T-helper 2 cell (primary cell): ENCODE measurements at regions not wholly inside any gene's neighbourhood (a gene's known extent, or its start where the extent isn't known, plus 50 kb on each side); places are given as distances from the start of the nearest gene placed in this dataset.
"Not testable (repeated sequence)": the region's sequence is repeated elsewhere in the genome, so short reads cannot be mapped to it uniquely, and the experiment has no call there.

Experiments used
- DNase-seq, 5 experiments: peaks; one replicate each; pipeline versions ENCODE4 v3.0.0 to v3.0.0-alpha.2; 2012 to 2022

- no peak for DNase-seq
Measured at GRCh38 chr1:222233444-222234158, 314.3 kb downstream of the HHIPL2 start.

DNA sequence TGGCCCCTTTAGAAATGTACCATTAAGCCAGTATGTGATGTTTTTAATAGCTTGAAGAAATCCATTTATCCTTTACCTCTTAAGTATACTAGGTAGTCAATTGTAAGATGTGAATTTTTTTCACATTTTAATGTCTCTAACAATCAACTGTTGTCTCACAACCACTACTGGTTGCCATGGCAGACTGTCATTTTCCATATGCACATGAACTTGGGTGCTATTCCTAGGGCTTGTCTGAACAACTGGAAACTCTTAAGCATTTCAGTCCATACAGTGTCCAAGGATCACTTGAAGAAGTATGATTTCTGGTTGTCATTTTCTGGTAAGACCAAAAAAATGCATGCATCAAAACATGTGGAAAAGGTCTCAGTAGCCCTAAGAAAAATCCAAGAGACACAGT, 315.1 kb downstream of the HHIPL2 start:
- no peak for DNase-seq

DNA sequence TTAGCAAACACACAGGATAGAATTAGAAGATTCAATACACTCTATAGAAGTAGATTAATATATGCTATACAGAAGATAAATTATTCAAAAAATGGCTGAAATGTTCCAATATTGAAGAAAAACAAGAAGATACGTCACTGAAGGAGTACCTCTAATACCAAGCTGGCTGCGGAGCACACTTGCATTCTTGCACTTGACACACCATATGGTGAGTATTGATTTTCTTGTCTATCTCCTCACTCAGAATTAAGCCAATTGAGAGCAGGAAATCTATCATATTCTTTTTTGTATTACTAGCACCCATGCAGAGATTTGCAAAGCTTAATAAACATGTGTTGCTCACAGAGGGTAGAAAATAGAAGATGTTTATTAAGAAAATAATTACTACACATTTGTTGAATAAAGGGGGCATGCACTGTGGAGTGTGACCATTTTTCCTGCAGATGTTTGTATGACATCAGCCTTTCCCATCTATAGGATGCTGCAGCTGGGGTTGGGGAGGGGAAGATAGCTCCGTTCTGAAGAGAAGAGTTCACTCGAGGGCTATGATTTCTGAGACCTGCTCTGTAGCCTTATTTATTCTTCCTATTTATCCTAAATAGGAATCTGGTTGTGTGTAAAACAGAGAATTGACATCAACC, 318.1 kb downstream of the HHIPL2 start:
- no peak for DNase-seq

DNA sequence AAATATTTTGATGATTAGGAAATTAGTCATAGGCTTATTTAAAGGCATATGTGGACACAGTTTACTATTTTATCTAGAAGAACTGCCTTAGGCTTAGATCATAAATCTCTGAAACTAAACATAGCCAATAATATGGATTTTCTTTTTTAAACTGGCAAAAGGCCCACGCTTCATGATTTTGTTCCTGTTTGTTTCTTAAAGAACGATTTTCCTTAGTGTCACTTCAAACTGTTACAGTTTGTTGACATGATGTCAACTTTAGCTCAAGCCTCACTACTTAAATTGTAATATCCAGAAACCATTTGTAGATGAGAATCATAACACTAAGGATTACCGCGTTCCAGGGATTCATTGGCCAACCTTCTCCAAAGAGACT, 322.6 kb downstream of the HHIPL2 start:
- DNase-seq = no peak

DNA sequence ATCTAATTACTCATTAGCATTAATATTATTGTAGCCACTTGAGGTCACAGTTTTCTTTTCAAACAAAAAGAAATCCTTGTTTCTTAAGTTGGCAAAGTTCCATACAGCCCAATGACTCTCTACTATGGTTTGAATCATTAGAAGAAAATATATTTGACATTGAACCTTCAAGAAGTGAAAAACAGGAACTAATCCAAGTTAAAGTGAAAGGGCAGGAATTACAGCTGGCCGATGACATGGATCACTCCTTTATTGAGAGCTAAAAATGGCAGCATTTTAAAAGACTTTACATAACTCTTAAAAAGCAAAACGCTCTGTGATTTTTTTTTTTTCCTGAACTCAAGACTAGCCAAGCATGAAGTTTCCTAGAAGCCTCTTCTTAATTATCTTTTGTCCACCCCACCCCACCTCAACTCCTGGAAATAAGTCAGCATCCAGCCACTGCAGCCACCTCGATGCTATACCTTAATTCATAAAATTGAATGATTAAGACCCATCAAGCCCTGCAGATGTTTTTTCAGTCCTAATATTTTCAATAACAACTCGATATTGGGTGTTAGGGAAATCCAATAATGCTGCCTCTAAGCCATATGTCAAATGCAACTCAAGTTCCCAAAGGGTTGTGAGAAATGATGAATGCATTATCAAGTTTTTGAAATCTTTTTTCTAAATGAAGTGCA, 323.1 kb downstream of the HHIPL2 start:
- DNase-seq = no peak

DNA sequence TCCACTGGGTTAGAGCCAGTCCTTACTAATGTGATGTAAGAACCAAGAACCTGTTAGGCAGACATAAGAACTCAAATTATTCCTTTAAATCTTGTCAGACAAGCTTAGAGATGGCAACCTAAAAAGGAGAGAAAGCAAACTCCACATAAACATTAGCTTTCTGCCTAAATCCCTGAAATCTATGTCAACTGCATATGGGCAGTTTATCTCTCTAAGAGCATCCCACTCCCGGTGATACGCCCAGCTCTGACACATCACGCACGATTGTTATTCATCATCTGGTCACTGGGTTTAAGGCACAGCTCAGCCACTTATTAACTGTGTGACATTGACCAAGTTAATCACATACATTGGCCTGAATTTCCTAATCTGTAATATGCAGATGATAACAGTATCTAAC, 323.7 kb downstream of the HHIPL2 start:
- DNase-seq = no peak

DNA sequence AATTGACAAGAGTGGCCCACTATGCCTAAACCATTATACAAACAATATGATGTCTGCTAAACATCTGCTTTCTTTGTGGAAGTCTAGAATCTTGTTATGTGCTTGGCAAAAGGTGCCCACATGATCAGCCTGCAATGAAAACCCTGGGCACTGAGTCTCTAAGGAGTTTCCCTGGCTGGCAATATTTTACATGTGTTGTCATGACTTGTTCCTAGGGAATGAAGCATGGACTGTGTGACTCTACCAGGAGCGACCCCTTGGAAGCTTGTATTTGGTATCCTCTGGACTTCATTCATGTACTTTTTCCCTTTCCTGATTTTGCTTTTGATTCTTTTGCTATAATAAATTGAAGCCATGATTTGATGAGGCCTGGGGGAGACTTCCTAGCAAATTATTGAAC, 324.9 kb downstream of the HHIPL2 start:
- DNase-seq = no peak

GRCh38 chr1:222216255-222216754, 331.6 kb downstream of the HHIPL2 start:
- DNase-seq = no peak

DNA sequence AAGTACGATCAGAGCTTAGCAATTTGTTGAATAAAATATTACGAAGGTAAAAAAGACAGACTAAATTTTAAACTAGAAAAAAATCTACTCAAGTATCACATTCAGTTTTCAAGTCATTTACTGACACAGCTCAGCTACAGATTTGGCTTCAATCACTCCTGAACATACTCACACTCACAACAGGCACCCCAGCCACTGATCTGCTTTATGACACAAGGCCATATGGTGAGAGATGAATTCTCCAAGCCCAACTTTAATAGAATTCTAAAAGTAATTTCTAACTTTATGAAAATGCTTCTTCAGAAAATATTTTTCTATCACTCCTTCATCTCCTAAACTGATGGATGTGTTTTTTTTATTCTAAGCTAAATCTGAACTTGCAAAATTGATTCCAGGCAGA, 337.1 kb downstream of the HHIPL2 start:
- no peak for DNase-seq

GRCh38 chr1:222204475-222204874, 343.4 kb downstream of the HHIPL2 start:
- no peak for DNase-seq

DNA sequence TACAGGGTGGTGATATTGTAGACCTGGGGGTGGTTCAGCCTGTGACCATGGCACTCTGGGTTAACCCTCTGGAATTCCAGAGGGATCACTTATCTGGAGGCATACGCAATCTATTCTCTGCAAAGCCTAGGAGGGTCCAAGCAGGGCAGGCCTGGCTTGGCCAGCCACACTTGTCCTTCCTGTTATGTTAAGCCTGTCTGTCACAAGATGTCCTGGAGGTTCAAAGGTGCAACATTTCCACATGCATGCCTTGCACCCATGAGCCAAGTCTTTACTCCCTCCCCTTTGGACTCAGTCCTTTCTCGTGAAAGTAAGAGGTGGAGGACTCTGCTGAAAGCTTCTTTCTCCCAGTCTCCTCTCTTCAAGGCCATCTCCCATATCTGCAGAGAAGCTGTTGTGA, 345.1 kb downstream of the HHIPL2 start:
- DNase-seq = no peak

- DNase-seq = no peak
Measured at GRCh38 chr1:222196736-222197135, 351.2 kb downstream of the HHIPL2 start.

DNA sequence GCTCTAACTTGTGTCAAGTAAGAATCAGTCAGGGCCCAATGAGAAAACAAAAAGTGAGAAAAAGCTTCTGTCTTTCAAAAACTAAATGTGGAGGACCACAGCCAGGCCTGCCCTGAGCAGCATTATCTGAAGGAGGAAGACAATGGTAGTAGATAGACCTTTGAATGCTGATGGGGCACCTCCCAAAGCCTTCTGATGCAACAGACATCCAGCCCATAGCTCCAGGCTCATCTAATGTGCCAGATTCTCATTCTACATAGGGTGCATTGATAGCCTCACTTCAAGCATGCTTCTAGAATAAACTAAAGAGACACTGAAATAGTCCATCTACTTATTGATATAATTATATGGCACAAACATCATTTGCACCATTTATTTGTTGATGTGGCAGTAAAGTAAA, 351.6 kb downstream of the HHIPL2 start:
- DNase-seq = no peak

DNA sequence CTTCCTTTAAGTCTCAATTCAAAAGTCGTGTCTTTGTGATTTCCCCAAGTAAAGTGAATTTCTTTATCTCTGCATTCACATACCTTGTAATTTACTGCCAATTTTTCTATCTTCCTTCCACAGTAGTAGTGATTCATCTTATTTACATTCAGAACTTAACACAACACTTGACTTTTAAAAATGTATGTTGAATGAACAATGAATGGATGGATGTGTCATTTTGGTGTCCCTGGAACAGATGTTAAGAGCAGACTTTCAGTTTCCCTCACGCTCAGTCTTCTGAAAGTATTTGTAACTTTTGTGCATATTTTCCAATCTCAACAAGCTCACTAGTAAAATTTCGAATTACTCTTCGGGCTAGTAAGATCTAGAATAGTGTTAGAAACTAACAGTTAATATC, 352.0 kb downstream of the HHIPL2 start:
- no peak for DNase-seq

DNA sequence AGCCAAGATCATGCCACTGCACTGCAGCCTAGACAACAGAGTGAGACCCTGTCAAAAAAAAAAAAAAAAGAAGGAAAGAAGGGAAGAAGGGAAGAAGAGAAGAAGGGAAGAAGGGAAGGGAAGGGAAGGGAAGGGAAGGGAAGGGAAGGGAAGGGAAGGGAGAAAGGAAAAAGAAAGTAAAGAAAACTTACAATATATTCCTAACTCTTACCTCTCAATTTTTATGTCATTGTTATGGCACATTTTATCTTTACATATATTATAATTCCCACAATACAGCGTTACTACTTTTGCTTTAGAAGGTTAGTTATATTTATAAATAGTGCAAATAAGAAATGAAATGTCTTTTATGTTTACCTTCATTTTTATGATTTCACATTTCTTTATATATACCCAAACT, 358.7 kb downstream of the HHIPL2 start:
- DNase-seq = no peak

GRCh38 chr1:222187566-222188332, 360.2 kb downstream of the HHIPL2 start:
- DNase-seq = no peak

- no peak for DNase-seq
Measured at GRCh38 chr1:222182641-222183040, 365.3 kb downstream of the HHIPL2 start.

DNA sequence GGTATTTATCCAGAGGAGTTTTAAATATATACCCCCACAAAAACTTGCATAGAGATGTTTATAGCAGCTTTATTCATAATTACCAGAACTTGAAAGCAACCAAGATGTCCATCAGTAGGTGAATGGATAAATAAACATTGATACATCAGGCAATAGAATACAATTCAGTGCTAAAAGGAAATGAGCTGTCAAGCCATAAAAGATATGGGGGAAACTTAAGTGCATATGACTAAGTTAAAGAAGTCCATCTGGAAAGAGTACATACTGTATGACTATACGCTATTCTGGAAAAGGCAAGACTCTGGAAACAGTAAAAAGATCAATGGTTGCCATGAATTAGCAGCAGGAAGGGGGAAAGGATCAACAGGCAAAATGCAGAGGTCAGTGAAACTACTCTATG, 366.7 kb downstream of the HHIPL2 start:
- DNase-seq = no peak

DNA sequence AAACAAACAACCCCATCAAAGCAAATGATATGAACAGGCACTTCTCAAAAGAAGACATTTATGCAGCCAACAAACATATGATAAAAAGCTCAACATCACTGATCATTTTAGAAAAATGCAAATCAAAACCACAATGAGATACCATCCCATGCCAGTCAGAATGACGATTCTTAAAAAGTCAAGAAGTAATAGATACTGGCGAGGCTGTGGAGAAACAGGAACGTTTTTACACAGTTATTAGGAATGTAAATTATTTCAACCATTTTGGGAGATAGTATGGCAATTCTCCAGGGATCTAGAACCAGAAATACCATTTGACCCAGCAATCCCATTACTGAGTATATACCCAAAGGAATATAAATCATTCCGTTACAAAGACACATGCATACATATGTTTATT, 370.4 kb downstream of the HHIPL2 start:
- DNase-seq = not testable (repeated sequence)

GRCh38 chr1:222171005-222171404, 376.9 kb downstream of the HHIPL2 start:
- DNase-seq = peak in 1 of 5 experiments; percentile 32

DNA sequence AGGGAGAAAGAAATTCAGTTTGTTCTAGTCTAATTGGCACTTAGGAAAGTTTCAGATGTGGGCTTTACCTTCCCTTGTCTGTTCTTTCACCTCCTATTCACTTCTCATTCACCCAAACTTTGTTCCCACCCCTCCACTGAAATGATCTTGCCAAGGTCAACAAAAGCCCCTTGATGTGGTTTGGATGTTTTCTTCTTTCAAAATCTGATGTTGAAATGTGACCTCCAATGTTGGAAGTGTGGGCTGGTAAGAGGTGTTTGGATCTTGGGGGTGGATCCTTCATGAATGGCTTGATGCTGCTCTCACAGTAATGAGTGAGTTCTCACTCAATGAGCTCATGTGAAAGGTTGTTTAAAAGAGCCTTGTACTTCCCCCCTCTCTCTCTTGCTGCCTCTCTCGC, 379.3 kb downstream of the HHIPL2 start:
- DNase-seq = no peak

GRCh38 chr1:222167896-222168295, 380.0 kb downstream of the HHIPL2 start:
- DNase-seq = no peak

DNA sequence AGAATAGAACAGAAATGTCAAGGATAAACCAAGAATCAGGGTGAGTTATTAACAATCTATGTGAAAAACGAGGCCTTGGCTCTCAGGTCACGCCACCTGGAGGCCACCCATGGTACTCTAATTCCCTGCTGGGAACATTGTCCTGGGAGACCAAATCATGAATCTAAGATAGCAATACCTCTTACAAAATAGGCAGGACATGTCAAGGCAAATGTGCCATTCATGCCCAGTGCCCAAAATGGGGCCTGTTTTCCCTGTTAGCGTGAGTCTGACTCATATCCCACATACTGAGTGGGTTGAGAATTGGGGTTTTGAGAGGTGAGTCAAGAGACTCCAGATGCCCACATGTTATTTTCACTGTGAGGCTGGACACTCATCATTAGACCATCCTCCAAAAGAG, 380.8 kb downstream of the HHIPL2 start:
- DNase-seq = peak in 1 of 5 experiments; percentile 5
